ENCODE measurements at regions not wholly inside any gene's neighbourhood (a gene's known extent, or its start where the extent isn't known, plus 50 kb on each side); places are given as distances from the start of the nearest gene placed in this dataset.

GRCh38 chr2:193518041-193518817, 1323.5 kb upstream of the TMEFF2 start:
- H3K4me1 Mint-ChIP-seq (ENCODE audit: low read depth): no peaks in the 10 kb centered on the region
- intact Hi-C loops (cut with micrococcal nuclease): no loop called here
- no peak overlapping the region for H3K27ac Mint-ChIP-seq
- CTCF ChIA-PET: interaction anchor here (0.6 kb wide), 1 partner anchor 548 kb away, joined by 3 read pairs; no protein-coding TSS in a partner anchor
- DNase-seq: no peak
- no peaks in the 10 kb centered on the region for H3K36me3 Mint-ChIP-seq (ENCODE audit: low read depth)
- no peaks in the 10 kb centered on the region for H3K27me3 Mint-ChIP-seq (ENCODE audit: low read depth)
- peaks cover 5% of the 10 kb centered on the region for H3K9me3 Mint-ChIP-seq
- H3K4me3 Mint-ChIP-seq: no peak overlapping the region

DNA sequence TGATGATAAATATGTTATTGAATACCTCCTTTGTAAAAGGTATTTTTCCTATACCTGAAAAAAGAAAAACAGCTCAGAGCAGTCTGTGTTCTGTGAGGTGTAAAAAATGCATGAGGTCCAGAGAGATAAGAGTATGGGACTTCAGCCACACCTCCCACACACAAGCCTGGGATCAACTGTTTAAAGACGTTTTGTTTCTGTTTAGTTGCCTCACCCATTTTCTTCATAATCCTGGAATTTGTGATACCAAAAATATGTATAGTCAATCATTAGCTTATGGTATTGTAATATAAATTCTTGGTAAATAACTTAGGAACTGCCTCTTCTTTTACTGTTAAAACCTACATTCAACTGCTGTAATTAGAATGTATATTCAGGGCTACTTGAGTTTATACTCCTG, 1322.9 kb upstream of the TMEFF2 start:
- no peaks in the 10 kb centered on the region for H3K27me3 Mint-ChIP-seq (ENCODE audit: low read depth)
- H3K27ac Mint-ChIP-seq: no peak overlapping the region
- H3K4me3 Mint-ChIP-seq: no peak overlapping the region

DNA sequence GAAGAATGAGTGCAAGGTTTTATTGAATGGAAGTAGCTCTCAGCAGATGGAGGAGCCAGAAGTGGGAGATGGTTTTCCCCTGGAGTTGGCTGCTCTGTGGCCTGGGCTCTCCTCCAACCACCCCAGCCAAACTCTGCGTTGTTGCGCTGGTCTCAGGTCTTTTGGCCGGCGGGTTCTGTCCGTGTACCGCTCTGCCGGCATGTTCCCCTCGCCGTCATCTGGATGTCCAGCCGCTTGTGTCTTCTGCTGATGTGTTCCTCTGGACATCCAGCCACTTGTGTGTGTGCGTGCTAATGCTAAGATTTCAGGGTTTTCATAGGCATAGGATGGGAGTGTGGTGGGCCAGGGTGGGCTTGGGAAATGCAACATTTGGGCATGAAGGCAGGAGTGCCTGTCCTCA, 1311.3 kb upstream of the TMEFF2 start:
- H3K36me3 Mint-ChIP-seq (ENCODE audit: low read depth): no peaks in the 10 kb centered on the region
- H3K4me1 Mint-ChIP-seq (ENCODE audit: low read depth): no peaks in the 10 kb centered on the region
- H3K27me3 Mint-ChIP-seq (ENCODE audit: low read depth): no peaks in the 10 kb centered on the region
- no peak for DNase-seq
- H3K9me3 Mint-ChIP-seq: no peaks in the 10 kb centered on the region
- intact Hi-C loops (cut with micrococcal nuclease): no loop called here
- H3K27ac Mint-ChIP-seq: no peak overlapping the region
- CTCF ChIA-PET: no interaction called here
- no peak overlapping the region for H3K4me3 Mint-ChIP-seq

More for the DNA sequence above, 1322.9 kb upstream of the TMEFF2 start:
- Mint-ChIP-seq H3K36me3 (ENCODE audit: low read depth) (no peaks in the 10 kb centered on the region), H3K4me1 (ENCODE audit: low read depth) (no peaks in the 10 kb centered on the region), H3K9me3 (peaks cover 5% of the 10 kb centered on the region)
- CTCF ChIA-PET: no interaction called here
- DNase-seq: no peak
- intact Hi-C loops (cut with micrococcal nuclease): no loop called here

DNA sequence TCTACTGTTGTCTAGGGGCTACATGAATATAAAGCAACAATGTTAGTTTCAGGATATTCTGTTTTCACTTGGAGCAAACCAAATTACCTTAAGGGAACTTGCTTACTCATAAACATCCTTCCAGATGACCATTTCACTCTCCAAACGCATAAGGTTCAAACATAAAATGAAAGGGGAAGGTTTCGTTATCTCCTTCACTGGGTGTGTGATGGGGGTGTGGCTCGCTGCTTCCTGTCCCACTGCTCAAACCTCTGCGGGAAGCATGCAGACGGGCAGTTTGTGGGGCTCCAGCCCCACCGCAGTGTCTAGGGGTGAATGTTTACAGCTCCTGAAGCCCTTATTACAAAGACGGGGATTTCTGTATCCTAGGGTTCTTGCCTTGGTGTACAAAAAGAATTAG, 1310.9 kb upstream of the TMEFF2 start:
- H3K9me3 Mint-ChIP-seq: no peaks in the 10 kb centered on the region
- intact Hi-C loops (cut with micrococcal nuclease): no loop called here
- H3K27ac Mint-ChIP-seq: no peak overlapping the region
- CTCF ChIA-PET: no interaction called here
- no peaks in the 10 kb centered on the region for H3K27me3 Mint-ChIP-seq (ENCODE audit: low read depth)
- no peak for DNase-seq
- no peaks in the 10 kb centered on the region for H3K4me1 Mint-ChIP-seq (ENCODE audit: low read depth)
- H3K36me3 Mint-ChIP-seq (ENCODE audit: low read depth): no peaks in the 10 kb centered on the region
- H3K4me3 Mint-ChIP-seq: no peak overlapping the region

DNA sequence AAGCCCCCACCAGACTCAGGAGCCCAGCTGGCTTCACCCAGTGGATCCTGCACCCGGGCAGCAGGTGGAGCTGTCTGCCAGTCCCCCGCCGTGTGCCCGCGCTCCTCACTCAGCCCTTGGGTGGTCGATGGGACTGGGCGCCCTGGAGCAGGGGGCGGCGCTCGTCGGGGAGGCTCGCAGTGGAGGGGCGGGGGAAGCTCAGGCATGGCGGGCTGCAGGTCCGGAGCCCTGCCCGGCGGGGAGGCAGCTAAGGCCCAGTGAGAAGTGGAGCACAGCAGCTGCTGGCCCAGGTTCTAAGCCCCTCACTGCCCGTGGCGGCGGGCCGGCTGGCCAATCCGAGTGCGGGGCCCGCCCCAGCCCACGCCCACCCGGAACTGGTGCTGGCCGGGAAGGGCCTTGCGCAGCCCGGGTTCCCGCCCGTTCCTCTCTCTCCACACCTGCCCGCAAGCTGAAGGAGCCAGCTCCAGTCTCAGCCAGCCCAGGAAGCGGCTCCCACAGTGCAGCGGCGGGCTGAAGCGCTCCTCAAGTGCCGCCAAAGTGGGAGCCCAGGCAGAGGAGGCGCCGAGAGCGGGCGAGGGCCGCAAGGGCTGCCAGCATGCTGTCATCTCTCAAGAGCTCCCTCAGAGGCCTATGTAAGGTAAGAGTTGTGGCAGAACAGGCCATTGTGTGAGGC, 1307.8 kb upstream of the TMEFF2 start:
- intact Hi-C loops (cut with micrococcal nuclease): no loop called here
- Mint-ChIP-seq H3K4me1 (ENCODE audit: low read depth) (no peaks in the 10 kb centered on the region), H3K27ac (no peak overlapping the region), H3K27me3 (ENCODE audit: low read depth) (no peaks in the 10 kb centered on the region), H3K36me3 (ENCODE audit: low read depth) (no peaks in the 10 kb centered on the region), H3K9me3 (no peaks in the 10 kb centered on the region), H3K4me3 (no peak overlapping the region)
- CTCF ChIA-PET: no interaction called here
- no peak for DNase-seq

DNA sequence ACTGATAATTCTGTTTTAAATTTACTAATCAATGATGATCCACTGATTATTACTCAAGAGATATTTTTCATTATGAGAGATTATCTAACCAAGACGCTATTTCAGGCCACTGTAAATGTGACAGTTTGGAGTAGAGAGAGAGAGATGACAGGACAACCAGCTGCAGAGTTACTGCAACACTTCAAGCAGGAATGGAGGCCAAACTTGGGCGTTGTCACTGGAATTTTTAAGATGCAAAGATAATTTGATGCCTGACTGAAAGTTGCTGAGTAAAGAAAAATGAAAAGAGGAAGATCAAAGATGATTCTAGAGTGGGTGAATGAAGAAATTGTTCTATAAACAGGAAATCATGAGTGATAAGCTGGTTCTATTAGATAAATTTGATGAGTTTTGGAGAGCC, 1302.1 kb upstream of the TMEFF2 start:
- Mint-ChIP-seq H3K27ac (no peak overlapping the region), H3K4me3 (no peak overlapping the region), H3K4me1 (ENCODE audit: low read depth) (no peaks in the 10 kb centered on the region), H3K27me3 (ENCODE audit: low read depth) (no peaks in the 10 kb centered on the region), H3K36me3 (ENCODE audit: low read depth) (no peaks in the 10 kb centered on the region), H3K9me3 (no peaks in the 10 kb centered on the region)
- intact Hi-C loops (cut with micrococcal nuclease): no loop called here
- CTCF ChIA-PET: no interaction called here
- DNase-seq: no peak

DNA sequence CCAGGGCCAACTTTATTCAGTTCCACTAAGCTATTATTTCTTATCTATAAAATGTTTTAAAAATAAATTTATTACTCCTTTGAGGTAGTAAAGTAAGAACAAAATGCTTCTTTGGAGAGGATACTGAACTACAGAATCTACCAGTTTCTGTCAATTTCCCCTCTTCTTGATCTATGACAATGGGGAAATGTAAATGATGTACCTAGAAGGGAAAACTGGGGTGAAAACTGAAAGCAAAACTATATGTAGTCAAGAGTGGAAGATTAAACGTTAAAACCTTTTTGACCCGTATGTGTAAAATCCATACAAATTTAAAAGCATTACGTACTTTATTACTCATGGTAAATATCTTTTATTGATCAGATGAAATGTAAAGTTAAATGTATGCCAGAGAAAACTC, 1287.8 kb upstream of the TMEFF2 start:
- no peak for DNase-seq
- Mint-ChIP-seq H3K27me3 (ENCODE audit: low read depth) (no peaks in the 10 kb centered on the region), H3K9me3 (no peaks in the 10 kb centered on the region), H3K4me3 (no peak overlapping the region), H3K36me3 (ENCODE audit: low read depth) (no peaks in the 10 kb centered on the region), H3K27ac (no peak overlapping the region), H3K4me1 (ENCODE audit: low read depth) (no peaks in the 10 kb centered on the region)
- CTCF ChIA-PET: no interaction called here
- intact Hi-C loops (cut with micrococcal nuclease): no loop called here

DNA sequence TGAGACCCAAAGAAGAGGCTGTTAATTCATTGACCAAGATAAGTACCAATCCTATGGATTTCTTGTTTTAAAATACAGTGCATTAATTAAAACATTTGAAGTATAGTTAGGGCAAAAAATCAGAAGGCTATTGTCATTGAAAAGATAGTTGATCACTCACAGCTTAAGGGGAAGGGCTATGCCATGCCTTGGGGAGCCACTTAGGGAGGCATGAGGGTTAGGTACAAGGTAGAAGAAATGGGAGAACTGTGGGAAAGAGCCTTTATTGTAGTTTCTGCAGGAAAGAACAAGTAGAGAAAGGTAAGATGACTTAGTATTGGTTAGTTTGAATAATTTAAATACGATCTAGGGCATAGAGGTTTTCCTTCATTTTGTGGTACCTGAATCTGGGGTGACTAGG, 1285.5 kb upstream of the TMEFF2 start:
- Mint-ChIP-seq H3K4me1 (ENCODE audit: low read depth) (peaks cover 4% of the 10 kb centered on the region), H3K36me3 (ENCODE audit: low read depth) (no peaks in the 10 kb centered on the region), H3K27ac (no peak overlapping the region), H3K9me3 (no peaks in the 10 kb centered on the region), H3K27me3 (ENCODE audit: low read depth) (no peaks in the 10 kb centered on the region), H3K4me3 (no peak overlapping the region)
- intact Hi-C loops (cut with micrococcal nuclease): no loop called here
- DNase-seq: no peak
- CTCF ChIA-PET: no interaction called here

DNA sequence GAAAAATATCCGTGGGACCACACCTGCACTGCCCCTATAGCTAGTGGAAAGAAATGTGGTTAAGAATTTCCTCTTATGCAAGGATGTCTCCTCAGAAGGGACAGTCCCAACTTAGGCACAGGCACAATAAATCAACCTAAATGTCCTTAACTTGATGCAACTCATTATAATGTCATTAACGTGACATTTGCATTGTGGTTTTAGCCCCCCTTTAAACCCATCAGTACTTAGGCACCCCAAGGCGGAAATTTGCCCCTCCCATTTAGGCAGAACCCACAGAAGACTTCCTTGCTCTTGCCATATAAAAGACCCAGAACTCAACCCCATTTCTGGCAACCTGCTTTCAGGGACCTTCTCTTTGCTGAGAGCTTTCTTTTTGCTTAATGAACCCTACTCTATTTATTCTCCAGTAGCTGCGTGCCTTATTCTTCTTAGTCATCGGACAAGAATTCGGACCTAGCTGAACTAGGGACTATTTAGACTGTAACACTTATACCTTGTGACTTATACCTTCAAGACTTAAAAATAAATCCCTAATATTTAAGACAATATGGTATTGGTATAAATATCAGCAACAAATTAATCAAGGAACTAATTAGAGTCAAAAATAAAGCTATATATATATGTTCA, 1281.6 kb upstream of the TMEFF2 start:
- Mint-ChIP-seq H3K9me3 (peaks cover 2% of the 10 kb centered on the region), H3K4me3 (no peak overlapping the region), H3K36me3 (ENCODE audit: low read depth) (no peaks in the 10 kb centered on the region), H3K27me3 (ENCODE audit: low read depth) (peaks cover 2% of the 10 kb centered on the region), H3K4me1 (ENCODE audit: low read depth) (peaks cover 4% of the 10 kb centered on the region), H3K27ac (no peak overlapping the region)
- CTCF ChIA-PET: interaction anchor here (0.6 kb wide), 1 partner anchor 140 kb away, joined by 3 read pairs; no protein-coding TSS in a partner anchor
- no peak for DNase-seq
- intact Hi-C loops (cut with micrococcal nuclease): no loop called here

- peaks cover 4% of the 10 kb centered on the region for H3K4me1 Mint-ChIP-seq (ENCODE audit: low read depth)
- peaks cover 2% of the 10 kb centered on the region for H3K9me3 Mint-ChIP-seq
- intact Hi-C loops (cut with micrococcal nuclease): no loop called here
Observed at GRCh38 chr2:193475038-193475437, 1280.3 kb upstream of the TMEFF2 start.

GRCh38 chr2:193469251-193469650, 1274.5 kb upstream of the TMEFF2 start:
- H3K27ac Mint-ChIP-seq: no peak overlapping the region
- H3K27me3 Mint-ChIP-seq (ENCODE audit: low read depth): peaks cover 2% of the 10 kb centered on the region
- no peaks in the 10 kb centered on the region for H3K36me3 Mint-ChIP-seq (ENCODE audit: low read depth)
- no peaks in the 10 kb centered on the region for H3K4me1 Mint-ChIP-seq (ENCODE audit: low read depth)
- CTCF ChIA-PET: no interaction called here
- H3K9me3 Mint-ChIP-seq: peaks cover 2% of the 10 kb centered on the region
- no peak overlapping the region for H3K4me3 Mint-ChIP-seq
- no peak for DNase-seq
- intact Hi-C loops (cut with micrococcal nuclease): no loop called here

More at GRCh38 chr2:193475038-193475437, 1280.3 kb upstream of the TMEFF2 start:
- H3K27me3 Mint-ChIP-seq (ENCODE audit: low read depth): peaks cover 2% of the 10 kb centered on the region
- CTCF ChIA-PET: no interaction called here
- H3K27ac Mint-ChIP-seq: no peak overlapping the region
- no peaks in the 10 kb centered on the region for H3K36me3 Mint-ChIP-seq (ENCODE audit: low read depth)
- DNase-seq: no peak
- no peak overlapping the region for H3K4me3 Mint-ChIP-seq

- DNase-seq: no peak
- Mint-ChIP-seq H3K4me1 (ENCODE audit: low read depth) (no peaks in the 10 kb centered on the region), H3K9me3 (no peaks in the 10 kb centered on the region), H3K4me3 (no peak overlapping the region), H3K27ac (no peak overlapping the region), H3K36me3 (ENCODE audit: low read depth) (no peaks in the 10 kb centered on the region), H3K27me3 (ENCODE audit: low read depth) (peaks cover 2% of the 10 kb centered on the region)
- CTCF ChIA-PET: no interaction called here
- intact Hi-C loops (cut with micrococcal nuclease): no loop called here
Observed at GRCh38 chr2:193467276-193467987, 1272.7 kb upstream of the TMEFF2 start.

Data from activated naive CD4-positive, alpha-beta T cell treated with anti-CD3 and anti-CD28 coated beads for 36 hours (primary cell).